Endothelial cell of umbilical vein (primary cell): ENCODE measurements at regions not wholly inside any gene's neighbourhood (a gene's known extent, or its start where the extent isn't known, plus 50 kb on each side); places are given as distances from the start of the nearest gene placed in this dataset.

Source experiments
- BruUV-seq: library from RNA; stranded (reverse); fragments of 400-500 nt; replicated peaks from 2 replicates; lab custom pipeline; 2021; lab: Mats Ljungman, UMichigan
- CTCF ChIA-PET: fragments of 300-600, 350-600 bp; sonication (Branson Sonifier 250); formaldehyde crosslinking; loops from one replicate; lab custom pipeline; 2021; ENCODE audit warnings: antibody characterized with exemption, inconsistent platforms; lab: Charles Lee
- POLR2A ChIA-PET: fragments of 300-600, 350-600 bp; sonication (Branson Sonifier 250); formaldehyde crosslinking; loops from one replicate; lab custom pipeline; 2021; ENCODE audit warnings: antibody characterized with exemption, inconsistent platforms; lab: Charles Lee
- DNase-seq: peaks from one replicate; pipeline ENCODE4 v3.0.0-alpha.2; 2011; ENCODE audit warnings: low read depth, low spot score
- FAIRE-seq: peaks from 2 replicates; lab custom pipeline; 2011; peaks lifted over from hg19 to GRCh38; lab: Jason Lieb, UNC
- H2AFZ ChIP-seq: 2 replicates; pipeline ENCODE4 v1.6.0; 2012; ENCODE audit warnings: low read depth, low read length, control low read depth, inconsistent platforms
- H3K27ac ChIP-seq: 2 replicates; pipeline ENCODE4 v1.5.1; 2011; ENCODE audit warnings: low read depth, mild to moderate bottlenecking, control low read depth, low read length, moderate library complexity; ENCODE audit not compliant: insufficient read depth
- H3K27me3 ChIP-seq, 2 experiments: 2 replicates each; pipeline versions ENCODE4 v1.6.0 to v1.6.1; 2011; ENCODE audit warnings: low read length in 2 of 2, mixed read lengths in 1 of 2; ENCODE audit not compliant: control insufficient read depth in 2 of 2, insufficient read depth in 2 of 2
- H3K36me3 ChIP-seq, 2 experiments: 2 replicates in 1 of 2; 3 replicates in 1 of 2; pipeline ENCODE4 v1.5.1; 2011; ENCODE audit warnings: low read length in 2 of 2, mild to moderate bottlenecking in 1 of 2, moderate library complexity in 1 of 2; ENCODE audit not compliant: control insufficient read depth in 2 of 2, insufficient read depth in 2 of 2; ENCODE audit errors: extremely low read depth in 1 of 2
- H3K4me1 ChIP-seq: 3 replicates; pipeline ENCODE4 v1.5.1; 2011; ENCODE audit warnings: mild to moderate bottlenecking, low read length; ENCODE audit not compliant: control insufficient read depth, insufficient read depth; ENCODE audit errors: extremely low read depth
- H3K4me2 ChIP-seq: 2 replicates; pipeline ENCODE4 v1.6.1; 2011; ENCODE audit warnings: low read length, control low read depth, mixed read lengths; ENCODE audit not compliant: insufficient read depth
- H3K4me3 ChIP-seq, 3 experiments: fragments of 200-600 bp in 1 of 3; sonication (generic), shearing (Covaris generic) in 1 of 3; replicated peaks in 1 of 3; 2 replicates each; pipeline ENCODE4 v1.5.1; 2011 to 2016; ENCODE audit warnings: control low read depth in 3 of 3, low read length in 3 of 3, mild to moderate bottlenecking in 2 of 3, inconsistent platforms in 1 of 3, low read depth in 1 of 3, moderate library complexity in 1 of 3; ENCODE audit not compliant: insufficient read depth in 1 of 3
- H3K79me2 ChIP-seq: 2 replicates; pipeline ENCODE4 v1.6.0; 2012; ENCODE audit warnings: low read length, inconsistent platforms; ENCODE audit not compliant: control insufficient read depth, insufficient read depth
- H3K9ac ChIP-seq: replicated peaks from 2 replicates; pipeline ENCODE3; 2011; ENCODE audit warnings: low read length, control low read depth; ENCODE audit not compliant: insufficient read depth; ENCODE audit errors: extremely low read depth
- H3K9me1 ChIP-seq: replicated peaks from 3 replicates; pipeline ENCODE4 v1.6.0; 2011; ENCODE audit warnings: mild to moderate bottlenecking, low read length; ENCODE audit not compliant: control insufficient read depth, insufficient read depth; ENCODE audit errors: extremely low read depth
- H3K9me3 ChIP-seq: replicated peaks from 2 replicates; pipeline ENCODE4 v1.5.1; 2012; ENCODE audit warnings: low read length, inconsistent platforms; ENCODE audit not compliant: control insufficient read depth, insufficient read depth
- H4K20me1 ChIP-seq: replicated peaks from 2 replicates; pipeline ENCODE3; 2011; ENCODE audit warnings: mild to moderate bottlenecking, low read length; ENCODE audit not compliant: control insufficient read depth, insufficient read depth; ENCODE audit errors: extremely low read depth
- CTCF ChIP-seq, 2 donors: IDR thresholded peaks; 1 replicate in 1 of 2; 2 replicates in 1 of 2; pipeline ENCODE4 v1.5.1; 2011; ENCODE audit warnings: low read length in 2 of 2, mild to moderate bottlenecking in 2 of 2, moderate library complexity in 2 of 2, control low read depth in 1 of 2, inconsistent platforms in 1 of 2, low read depth in 1 of 2; ENCODE audit not compliant: insufficient read depth in 1 of 2; ENCODE audit errors: extremely low read depth in 1 of 2
- EZH2 ChIP-seq: IDR thresholded peaks from 2 replicates; pipeline ENCODE4 v1.6.1; 2012; ENCODE audit warnings: borderline replicate concordance, low read depth, mild to moderate bottlenecking, moderate library complexity, low read length, inconsistent platforms; ENCODE audit not compliant: severe bottlenecking
- FOS ChIP-seq: IDR thresholded peaks from 2 replicates; pipeline ENCODE4 v1.6.1; 2011; ENCODE audit warnings: mild to moderate bottlenecking, low read length, moderate library complexity, borderline replicate concordance; ENCODE audit not compliant: insufficient read depth
- GATA2 ChIP-seq: IDR thresholded peaks from 2 replicates; pipeline ENCODE4 v1.7.0; 2011; ENCODE audit warnings: low read depth, mild to moderate bottlenecking, moderate library complexity, mixed read lengths, low read length; ENCODE audit not compliant: insufficient read length, insufficient read depth
- JUN ChIP-seq: IDR thresholded peaks from 2 replicates; pipeline ENCODE4 v1.6.1; 2011; ENCODE audit warnings: borderline replicate concordance, low read depth; ENCODE audit not compliant: insufficient read length, insufficient read depth
- MAX ChIP-seq: IDR thresholded peaks from 2 replicates; pipeline ENCODE4 v1.6.1; 2011; ENCODE audit not compliant: insufficient read depth, insufficient read length
- MYC ChIP-seq: IDR thresholded peaks from one replicate; pipeline ENCODE4 v1.6.1; 2011; ENCODE audit warnings: mild to moderate bottlenecking, low read depth, low read length
- POLR2A ChIP-seq: IDR thresholded peaks from 2 replicates; pipeline ENCODE4 v1.6.1; 2012; ENCODE audit warnings: low read depth, mild to moderate bottlenecking, control low read depth, low read length
- POLR2AphosphoS5 ChIP-seq: IDR thresholded peaks from 2 replicates; pipeline ENCODE4 v1.6.1; 2012; ENCODE audit warnings: low read depth, mild to moderate bottlenecking, control low read depth, low read length, moderate library complexity; ENCODE audit not compliant: insufficient read depth
- dilution Hi-C: fragments of 300-500 bp; cut with MboI; formaldehyde crosslinking; loops from one replicate; pipeline ENCODE4 v1.15.0; 2019; ENCODE audit warnings: low sequenced_read_pairs; ENCODE audit not compliant: extremely low pct_ligation_motif_present
- intact Hi-C: fragments of 100-400 bp; cut with micrococcal nuclease; formaldehyde crosslinking; loops from one replicate; pipeline ENCODE4 v1.10.0; 2022

- intact Hi-C loops (no loop called here), dilution Hi-C loops (no loop called here)
- DNase-seq (no peak), FAIRE-seq (no peak)
- H3K79me2 ChIP-seq: no peaks in the 10 kb centered on the region
- CTCF ChIA-PET: no interaction called here
- H3K4me1 ChIP-seq: no peaks in the 10 kb centered on the region
- no peak for TF ChIP-seq POLR2AphosphoS5
- TF ChIP-seq FOS: no peak
- TF ChIP-seq MAX: no peak
- TF ChIP-seq EZH2: no peak
- TF ChIP-seq JUN: no peak
- TF ChIP-seq POLR2A: no peak
- no peak for TF ChIP-seq CTCF (IDR thresholded peaks at IDR 0.05; ENCODE audit: extremely low read depth in 1 of 2, insufficient read depth in 1 of 2, low read depth in 1 of 2, low read length in 2 of 2)
- no peak for TF ChIP-seq MYC
- TF ChIP-seq GATA2: no peak
- BruUV-seq: no TSS peak
- H2AFZ ChIP-seq: no peak overlapping the region
- H4K20me1 ChIP-seq: no peaks in the 10 kb centered on the region
- H3K9me3 ChIP-seq: no peaks in the 10 kb centered on the region
- H3K4me2 ChIP-seq: no peak overlapping the region
- no peaks in the 10 kb centered on the region for H3K9me1 ChIP-seq
- no peak overlapping the region for H3K9ac ChIP-seq
- H3K27ac ChIP-seq: no peak overlapping the region
- no peaks in the 10 kb centered on the region for H3K27me3 ChIP-seq
- no peaks in the 10 kb centered on the region for H3K36me3 ChIP-seq
- POLR2A ChIA-PET: no interaction called here
- no peak overlapping the region for H3K4me3 ChIP-seq
These were observed 94.2 kb upstream of the ENPEP start for GRCh38 chr4:110381784-110382183.
